Neuronal stem cell (in vitro differentiated cells): ENCODE measurements at regions not wholly inside any gene's neighbourhood (a gene's known extent, or its start where the extent isn't known, plus 50 kb on each side); places are given as distances from the start of the nearest gene placed in this dataset.
"Not testable (repeated sequence)": the region's sequence is repeated elsewhere in the genome, so short reads cannot be mapped to it uniquely, and the experiment has no call there.

Experiments used
- DNase-seq: peaks from one replicate; pipeline ENCODE4 v3.0.0-alpha.2; 2013; ENCODE audit warnings: low spot score
- H2AFZ ChIP-seq: one replicate; pipeline ENCODE4 v1.6.1; 2013; ENCODE audit warnings: mild to moderate bottlenecking, low read length, inconsistent platforms
- H2AK5ac ChIP-seq: 2 replicates; pipeline ENCODE4 v1.6.1; 2013; ENCODE audit warnings: low read depth, mild to moderate bottlenecking, inconsistent platforms, low read length, moderate library complexity, mixed read lengths
- H2BK120ac ChIP-seq: 2 replicates; pipeline ENCODE4 v1.6.1; 2013; ENCODE audit warnings: low read depth, mild to moderate bottlenecking, inconsistent platforms, low read length, moderate library complexity, mixed read lengths
- H2BK12ac ChIP-seq: one replicate; pipeline ENCODE4 v1.6.1; 2013; ENCODE audit warnings: low read length, inconsistent platforms
- H2BK15ac ChIP-seq: 2 replicates; pipeline ENCODE4 v1.6.1; 2013; ENCODE audit warnings: mild to moderate bottlenecking, low read length, inconsistent platforms, mixed read lengths
- H2BK5ac ChIP-seq: one replicate; pipeline ENCODE4 v1.6.1; 2013; ENCODE audit warnings: inconsistent platforms, mild to moderate bottlenecking, low read length, moderate library complexity
- H3K14ac ChIP-seq: one replicate; pipeline ENCODE4 v1.6.1; 2013; ENCODE audit warnings: low read length, inconsistent platforms
- H3K18ac ChIP-seq: 2 replicates; pipeline ENCODE4 v1.6.1; 2013; ENCODE audit warnings: low read length, inconsistent platforms
- H3K23ac ChIP-seq: 2 replicates; pipeline ENCODE4 v1.6.1; 2013; ENCODE audit warnings: low read depth, mild to moderate bottlenecking, mixed read lengths, low read length, inconsistent platforms; ENCODE audit not compliant: poor library complexity
- H3K27ac ChIP-seq: replicated peaks from 3 replicates; pipeline ENCODE4 v1.5.1; 2013; ENCODE audit warnings: low read length, inconsistent platforms
- H3K27me3 ChIP-seq, 3 experiments: 2 replicates each; pipeline ENCODE4 v1.6.1; 2013; ENCODE audit warnings: low read length in 3 of 3, mild to moderate bottlenecking in 2 of 3, inconsistent platforms in 1 of 3, low read depth in 1 of 3, mixed read lengths in 1 of 3, moderate library complexity in 1 of 3; ENCODE audit not compliant: control insufficient read depth in 3 of 3, insufficient read depth in 3 of 3
- H3K36me3 ChIP-seq, 2 donors: replicated peaks in 1 of 2; 2 replicates each; pipeline ENCODE4 v1.6.1; 2013; ENCODE audit warnings: low read length in 2 of 2; ENCODE audit not compliant: control insufficient read depth in 2 of 2, insufficient read depth in 2 of 2
- H3K4ac ChIP-seq: 2 replicates; pipeline ENCODE4 v1.6.1; 2013; ENCODE audit warnings: inconsistent platforms, mild to moderate bottlenecking, low read length, moderate library complexity
- H3K4me1 ChIP-seq, 2 donors: 1 replicate in 1 of 2; 2 replicates in 1 of 2; pipeline ENCODE4 v1.6.1; 2013; ENCODE audit warnings: low read length in 2 of 2, low read depth in 1 of 2; ENCODE audit not compliant: control insufficient read depth in 2 of 2, insufficient read depth in 1 of 2
- H3K4me2 ChIP-seq: one replicate; pipeline ENCODE4 v1.6.1; 2013; ENCODE audit warnings: mild to moderate bottlenecking, low read length, inconsistent platforms; ENCODE audit not compliant: insufficient read depth, poor library complexity, severe bottlenecking
- H3K4me3 ChIP-seq, 2 donors: 2 replicates each; pipeline ENCODE4 v1.5.1; 2013; ENCODE audit warnings: low read length in 2 of 2, mild to moderate bottlenecking in 2 of 2, inconsistent platforms in 1 of 2, moderate library complexity in 1 of 2
- H3K79me1 ChIP-seq: one replicate; pipeline ENCODE4 v1.6.1; 2013; ENCODE audit warnings: low read depth, mild to moderate bottlenecking, inconsistent platforms, low read length, moderate library complexity
- H3K9ac ChIP-seq: one replicate; pipeline ENCODE4 v1.6.1; 2013; ENCODE audit warnings: mild to moderate bottlenecking, low read depth, low read length, inconsistent platforms; ENCODE audit not compliant: poor library complexity
- H3K9me3 ChIP-seq, 2 donors: replicated peaks in 1 of 2; 2 replicates each; pipeline versions ENCODE3 to v1.6.1; 2013; ENCODE audit warnings: low read length in 2 of 2, mild to moderate bottlenecking in 2 of 2, inconsistent platforms in 1 of 2, low read depth in 1 of 2, mixed read lengths in 1 of 2, moderate library complexity in 1 of 2; ENCODE audit not compliant: control insufficient read depth in 2 of 2, insufficient read depth in 1 of 2
- H4K8ac ChIP-seq: one replicate; pipeline ENCODE4 v1.6.1; 2013; ENCODE audit warnings: low read depth, mild to moderate bottlenecking, inconsistent platforms, low read length, moderate library complexity
- H4K91ac ChIP-seq: one replicate; pipeline ENCODE4 v1.6.1; 2013; ENCODE audit warnings: low read length, low read depth, mild to moderate bottlenecking, inconsistent platforms; ENCODE audit not compliant: poor library complexity
- WGBS, 2 donors: extraction: QIAGEN DNeasy Blood & Tissue Kit; methylation state at CpG; one replicate each; pipeline ENCODE4 v1.1.7; 2013; ENCODE audit warnings: missing lambda C conversion rate in 2 of 2, mixed read lengths in 1 of 2; ENCODE audit not compliant: insufficient read length in 2 of 2, insufficient replicate concordance in 1 of 2; ENCODE audit errors: extremely low coverage in 2 of 2; 5-methylcytosine and 5-hydroxymethylcytosine counted together

GRCh38 chr1:4177425-4178150 is 277.5 kb upstream of the C1orf174 start:
- no peak overlapping the region for H2BK120ac ChIP-seq
- no peak overlapping the region for H2BK5ac ChIP-seq
- no peak overlapping the region for H3K9ac ChIP-seq
- H3K4me2 ChIP-seq = no peak overlapping the region
- H2AFZ ChIP-seq = no peak overlapping the region
- no peak overlapping the region for H2AK5ac ChIP-seq
- no CpG with 5 or more reads among the region's 21 CpGs for WGBS, 2 donors
- no peak overlapping the region for H3K4me3 ChIP-seq
- H2BK12ac ChIP-seq = no peak overlapping the region
- H3K23ac ChIP-seq = no peak overlapping the region
- no peaks in the 10 kb centered on the region for H3K36me3 ChIP-seq
- H3K79me1 ChIP-seq = no peaks in the 10 kb centered on the region
- H3K27me3 ChIP-seq = peaks cover 0 to 5% (median 0%) of the 10 kb centered on the region in 3 experiments
- H3K4me1 ChIP-seq = no peaks in the 10 kb centered on the region
- H3K4ac ChIP-seq = no peak overlapping the region
- no peak overlapping the region for H2BK15ac ChIP-seq
- no peak for DNase-seq
- H3K18ac ChIP-seq = no peak overlapping the region
- H3K14ac ChIP-seq = no peak overlapping the region
- H4K91ac ChIP-seq = no peak overlapping the region
- H4K8ac ChIP-seq = no peak overlapping the region
- H3K9me3 ChIP-seq = no peaks in the 10 kb centered on the region
- H3K27ac ChIP-seq = no peak overlapping the region

GRCh38 chr1:4178501-4179113 is 278.5 kb upstream of the C1orf174 start:
- no peak overlapping the region for H4K91ac ChIP-seq
- H3K9ac ChIP-seq = peak overlapping the region; percentile 15
- H3K9me3 ChIP-seq = no peaks in the 10 kb centered on the region
- H2AK5ac ChIP-seq = no peak overlapping the region
- no peak overlapping the region for H2BK12ac ChIP-seq
- H3K36me3 ChIP-seq = no peaks in the 10 kb centered on the region
- no peak overlapping the region for H3K27ac ChIP-seq
- whole genome bisulfite sequencing, 2 donors = no CpG with 5 or more reads among the region's 11 CpGs
- H3K23ac ChIP-seq = no peak overlapping the region
- no peak overlapping the region for H3K4ac ChIP-seq
- no peak overlapping the region for H2BK120ac ChIP-seq
- H3K14ac ChIP-seq = no peak overlapping the region
- H3K4me2 ChIP-seq = no peak overlapping the region
- no peak overlapping the region for H2BK5ac ChIP-seq
- DNase-seq = no peak
- no peak overlapping the region for H3K18ac ChIP-seq
- no peak overlapping the region for H2BK15ac ChIP-seq
- no peak overlapping the region for H3K4me3 ChIP-seq
- H3K4me1 ChIP-seq = no peaks in the 10 kb centered on the region
- peaks cover 0 to under 1% (median 0%) of the 10 kb centered on the region in 3 experiments for H3K27me3 ChIP-seq
- no peaks in the 10 kb centered on the region for H3K79me1 ChIP-seq
- no peak overlapping the region for H4K8ac ChIP-seq
- H2AFZ ChIP-seq = no peak overlapping the region

- H3K27me3 ChIP-seq = no peaks in the 10 kb centered on the region
- no peak overlapping the region for H4K91ac ChIP-seq
- no peak overlapping the region for H3K4me3 ChIP-seq
- no peak overlapping the region for H2BK120ac ChIP-seq
- no CpG with 5 or more reads among the region's 7 CpGs for WGBS, 2 donors
- DNase-seq = no peak
- no peaks in the 10 kb centered on the region for H3K4me1 ChIP-seq
- no peak overlapping the region for H2BK12ac ChIP-seq
- H3K9ac ChIP-seq = no peak overlapping the region
- H4K8ac ChIP-seq = no peak overlapping the region
- no peak overlapping the region for H2BK5ac ChIP-seq
- no peak overlapping the region for H3K27ac ChIP-seq
- H3K4ac ChIP-seq = no peak overlapping the region
- H3K4me2 ChIP-seq = no peak overlapping the region
- H3K18ac ChIP-seq = no peak overlapping the region
- no peak overlapping the region for H3K14ac ChIP-seq
- no peak overlapping the region for H3K23ac ChIP-seq
- no peaks in the 10 kb centered on the region for H3K36me3 ChIP-seq
- no peak overlapping the region for H2BK15ac ChIP-seq
- H2AFZ ChIP-seq = no peak overlapping the region
- H3K79me1 ChIP-seq = no peaks in the 10 kb centered on the region
- H3K9me3 ChIP-seq = no peaks in the 10 kb centered on the region
- H2AK5ac ChIP-seq = no peak overlapping the region
Measured at GRCh38 chr1:4179914-4180735, 280.1 kb upstream of the C1orf174 start.

GRCh38 chr1:4186486-4186885 is 286.4 kb upstream of the C1orf174 start:
- not testable (repeated sequence) for H3K27ac ChIP-seq, DNase-seq, H2BK15ac ChIP-seq, H2BK5ac ChIP-seq, H4K8ac ChIP-seq, H3K23ac ChIP-seq, H4K91ac ChIP-seq, H3K9ac ChIP-seq, H2AFZ ChIP-seq, H3K27me3 ChIP-seq, H3K4me3 ChIP-seq, H3K4me1 ChIP-seq, H3K79me1 ChIP-seq, H3K36me3 ChIP-seq, H3K14ac ChIP-seq, H2AK5ac ChIP-seq, H3K4me2 ChIP-seq, H2BK120ac ChIP-seq, H3K18ac ChIP-seq, H3K4ac ChIP-seq, H2BK12ac ChIP-seq, H3K9me3 ChIP-seq
- WGBS, 2 donors = no CpG with 5 or more reads among the region's 2 CpGs
